ENCODE measurements at regions not wholly inside any gene's neighbourhood (a gene's known extent, or its start where the extent isn't known, plus 50 kb on each side); places are given as distances from the start of the nearest gene placed in this dataset.

DNA sequence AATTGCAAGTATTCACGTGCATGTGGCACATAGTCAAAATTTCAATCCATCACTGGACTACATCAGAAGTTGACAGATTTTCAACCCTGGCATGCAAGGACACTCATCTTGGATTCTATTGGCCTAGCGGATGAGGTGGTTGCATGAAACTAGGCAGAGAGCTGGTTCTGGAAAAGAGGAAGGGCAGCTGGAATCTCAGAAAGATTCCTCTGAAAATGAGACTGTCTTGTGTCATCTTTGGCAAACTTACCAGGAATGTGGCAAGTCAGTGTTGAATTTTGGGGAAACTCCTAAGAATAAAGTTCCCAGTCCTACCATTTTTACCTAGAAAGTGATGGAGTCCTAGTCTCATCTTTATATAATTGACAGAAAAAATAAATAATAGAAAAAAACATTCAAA, 384.3 kb upstream of the NR2F2 start:
- TF ChIP-seq, protein P1, sequence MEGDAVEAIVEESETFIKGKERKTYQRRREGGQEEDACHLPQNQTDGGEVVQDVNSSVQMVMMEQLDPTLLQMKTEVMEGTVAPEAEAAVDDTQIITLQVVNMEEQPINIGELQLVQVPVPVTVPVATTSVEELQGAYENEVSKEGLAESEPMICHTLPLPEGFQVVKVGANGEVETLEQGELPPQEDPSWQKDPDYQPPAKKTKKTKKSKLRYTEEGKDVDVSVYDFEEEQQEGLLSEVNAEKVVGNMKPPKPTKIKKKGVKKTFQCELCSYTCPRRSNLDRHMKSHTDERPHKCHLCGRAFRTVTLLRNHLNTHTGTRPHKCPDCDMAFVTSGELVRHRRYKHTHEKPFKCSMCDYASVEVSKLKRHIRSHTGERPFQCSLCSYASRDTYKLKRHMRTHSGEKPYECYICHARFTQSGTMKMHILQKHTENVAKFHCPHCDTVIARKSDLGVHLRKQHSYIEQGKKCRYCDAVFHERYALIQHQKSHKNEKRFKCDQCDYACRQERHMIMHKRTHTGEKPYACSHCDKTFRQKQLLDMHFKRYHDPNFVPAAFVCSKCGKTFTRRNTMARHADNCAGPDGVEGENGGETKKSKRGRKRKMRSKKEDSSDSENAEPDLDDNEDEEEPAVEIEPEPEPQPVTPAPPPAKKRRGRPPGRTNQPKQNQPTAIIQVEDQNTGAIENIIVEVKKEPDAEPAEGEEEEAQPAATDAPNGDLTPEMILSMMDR (IDR thresholded peaks at IDR 0.05; ENCODE audit: low read depth, low read length) = no peak
- TF ChIP-seq EZH2phosphoT487 (IDR thresholded peaks at IDR 0.05; ENCODE audit: low read depth) = no peak

Measured in OCI-LY3 (cell line).